H1 (cell line): ENCODE measurements at regions not wholly inside any gene's neighbourhood (a gene's known extent, or its start where the extent isn't known, plus 50 kb on each side); places are given as distances from the start of the nearest gene placed in this dataset.
A peak's percentile ranks its signal among the peaks of the same experiment; 100 is the strongest.

Experiments
- CTCF ChIA-PET: fragments of 300-600 bp; sonication (Branson Sonifier 250); formaldehyde crosslinking; loops from one replicate; lab custom pipeline; 2021; ENCODE audit not compliant: partially characterized antibody; lab: Charles Lee
- POLR2A ChIA-PET: fragments of 300-600 bp; sonication (Branson Sonifier 250); formaldehyde crosslinking; loops from one replicate; lab custom pipeline; 2021; ENCODE audit warnings: inconsistent platforms; ENCODE audit not compliant: partially characterized antibody; lab: Charles Lee
- DNase-seq, 2 experiments: peaks; one replicate each; pipeline versions ENCODE4 v3.0.0 to v3.0.0-alpha.2; 2010 to 2022; ENCODE audit warnings: low spot score in 2 of 2, low read depth in 1 of 2, mixed read lengths in 1 of 2
- FAIRE-seq: peaks from 2 replicates; lab custom pipeline; 2011; peaks lifted over from hg19 to GRCh38; lab: Jason Lieb, UNC
- H2AFZ ChIP-seq: 2 replicates; pipeline ENCODE4 v1.8.1; 2012; ENCODE audit warnings: low read length, inconsistent platforms
- H2AK5ac ChIP-seq: 2 replicates; pipeline ENCODE4 v1.6.1; 2013; ENCODE audit warnings: low read depth, low read length
- H2BK120ac ChIP-seq: replicated peaks from 2 replicates; pipeline ENCODE3; 2013; ENCODE audit warnings: low read depth, low read length, inconsistent platforms
- H2BK12ac ChIP-seq: 2 replicates; pipeline ENCODE4 v1.6.1; 2013; ENCODE audit warnings: low read depth, low read length
- H2BK15ac ChIP-seq: 2 replicates; pipeline ENCODE4 v1.6.1; 2013; ENCODE audit warnings: low read length
- H2BK20ac ChIP-seq: 2 replicates; pipeline ENCODE4 v1.6.1; 2013; ENCODE audit warnings: low read length
- H2BK5ac ChIP-seq: 2 replicates; pipeline ENCODE4 v1.6.1; 2013; ENCODE audit warnings: low read depth, low read length
- H3K14ac ChIP-seq: 2 replicates; pipeline ENCODE4 v1.6.1; 2013; ENCODE audit warnings: inconsistent platforms; ENCODE audit not compliant: insufficient read length
- H3K18ac ChIP-seq: 2 replicates; pipeline ENCODE4 v1.6.1; 2013; ENCODE audit warnings: low read length; ENCODE audit errors: extremely low read depth
- H3K23ac ChIP-seq: 2 replicates; pipeline ENCODE4 v1.6.1; 2013; ENCODE audit warnings: inconsistent platforms; ENCODE audit not compliant: insufficient read length
- H3K23me2 ChIP-seq: 2 replicates; pipeline ENCODE4 v1.6.1; 2013; ENCODE audit warnings: low read depth, low read length
- H3K27ac ChIP-seq: 2 replicates; pipeline ENCODE4 v1.6.1; 2011; ENCODE audit warnings: low read depth, low read length, inconsistent platforms
- H3K27me3 ChIP-seq, 4 experiments: replicated peaks in 1 of 4; 1 replicate in 1 of 4; 2 replicates in 3 of 4; pipeline versions ENCODE4 v1.6.1 to v1.8.1; 2011 to 2013; ENCODE audit warnings: low read length in 3 of 4, mild to moderate bottlenecking in 3 of 4, inconsistent platforms in 2 of 4, mixed read lengths in 2 of 4, moderate library complexity in 1 of 4; ENCODE audit not compliant: control insufficient read depth in 3 of 4, insufficient read depth in 3 of 4; ENCODE audit errors: extremely low read depth in 1 of 4
- H3K36me3 ChIP-seq, 4 experiments: 2 replicates each; pipeline versions ENCODE4 v1.6.1 to v1.8.1; 2011 to 2013; ENCODE audit warnings: mild to moderate bottlenecking in 4 of 4, low read length in 3 of 4, moderate library complexity in 2 of 4, control low read depth in 1 of 4, inconsistent platforms in 1 of 4; ENCODE audit not compliant: insufficient read depth in 4 of 4, control insufficient read depth in 2 of 4
- H3K4ac ChIP-seq: replicated peaks from 2 replicates; pipeline ENCODE3; 2013; ENCODE audit warnings: low read length, low read depth, mixed read lengths, inconsistent platforms; ENCODE audit not compliant: insufficient read length
- H3K4me1 ChIP-seq, 4 experiments: replicated peaks in 1 of 4; 1 replicate in 1 of 4; 2 replicates in 3 of 4; pipeline versions ENCODE4 v1.6.1 to v1.8.1; 2011 to 2013; ENCODE audit warnings: low read length in 3 of 4, inconsistent platforms in 2 of 4, mixed read lengths in 1 of 4; ENCODE audit not compliant: insufficient read depth in 4 of 4, control insufficient read depth in 3 of 4
- H3K4me2 ChIP-seq, 2 experiments: 2 replicates each; pipeline versions ENCODE4 v1.6.1 to v1.8.1; 2011 to 2013; ENCODE audit warnings: low read depth in 2 of 2, low read length in 2 of 2, control low read depth in 1 of 2, inconsistent platforms in 1 of 2, mild to moderate bottlenecking in 1 of 2; ENCODE audit not compliant: insufficient read depth in 1 of 2
- H3K4me3 ChIP-seq, 4 experiments: fragments of 200-600, 300-600 bp in 1 of 4; sonication (generic), shearing (Covaris generic), sonication (Bioruptor Twin) in 1 of 4; 2 replicates each; pipeline versions ENCODE4 v1.5.1 to v1.8.1; 2011 to 2016; ENCODE audit warnings: low read length in 4 of 4, low read depth in 3 of 4, control low read depth in 2 of 4, inconsistent platforms in 2 of 4, mild to moderate bottlenecking in 2 of 4, mixed read lengths in 1 of 4, moderate library complexity in 1 of 4; ENCODE audit not compliant: insufficient read depth in 2 of 4; ENCODE audit errors: extremely low read depth in 1 of 4
- H3K56ac ChIP-seq: replicated peaks from 2 replicates; pipeline ENCODE3; 2013; ENCODE audit warnings: low read depth, mild to moderate bottlenecking, mixed read lengths, low read length, inconsistent platforms; ENCODE audit not compliant: insufficient read length
- H3K79me1 ChIP-seq: 2 replicates; pipeline ENCODE4 v1.6.1; 2013; ENCODE audit warnings: low read depth, low read length, control low read depth
- H3K79me2 ChIP-seq, 2 experiments: 2 replicates each; pipeline versions ENCODE4 v1.6.1 to v1.8.1; 2012 to 2013; ENCODE audit warnings: low read length in 2 of 2, mild to moderate bottlenecking in 2 of 2, inconsistent platforms in 1 of 2; ENCODE audit not compliant: insufficient read depth in 2 of 2, control insufficient read depth in 1 of 2
- H3K9ac ChIP-seq, 4 experiments: replicated peaks in 1 of 4; 1 replicate in 1 of 4; 2 replicates in 3 of 4; pipeline versions ENCODE4 v1.6.1 to v1.8.1; 2011 to 2013; ENCODE audit warnings: low read depth in 3 of 4, low read length in 3 of 4, control low read depth in 2 of 4, mild to moderate bottlenecking in 2 of 4, moderate library complexity in 2 of 4, inconsistent platforms in 1 of 4; ENCODE audit errors: extremely low read depth in 1 of 4
- H3K9me3 ChIP-seq, 2 experiments: 2 replicates each; pipeline versions ENCODE4 v1.6.1 to v1.8.1; 2012 to 2013; ENCODE audit warnings: mild to moderate bottlenecking in 2 of 2, moderate library complexity in 2 of 2, control low read depth in 1 of 2, inconsistent platforms in 1 of 2, low read depth in 1 of 2, low read length in 1 of 2, mixed read lengths in 1 of 2; ENCODE audit not compliant: insufficient read depth in 2 of 2
- H4K20me1 ChIP-seq, 2 experiments: replicated peaks in 1 of 2; 2 replicates each; pipeline versions ENCODE3 to v1.8.1; 2011 to 2013; ENCODE audit warnings: inconsistent platforms in 2 of 2, low read length in 2 of 2, mild to moderate bottlenecking in 1 of 2; ENCODE audit not compliant: insufficient read depth in 2 of 2, control insufficient read depth in 1 of 2
- H4K5ac ChIP-seq: 2 replicates; pipeline ENCODE4 v1.6.1; 2013; ENCODE audit warnings: low read length, low read depth, mixed read lengths, inconsistent platforms; ENCODE audit not compliant: insufficient read length
- H4K8ac ChIP-seq: 2 replicates; pipeline ENCODE4 v1.8.0; 2013; ENCODE audit warnings: mild to moderate bottlenecking, moderate library complexity, low read length, inconsistent platforms; ENCODE audit not compliant: insufficient read depth; ENCODE audit errors: extremely low read depth
- H4K91ac ChIP-seq: replicated peaks from 2 replicates; pipeline ENCODE3; 2013; ENCODE audit warnings: low read length, mixed read lengths, inconsistent platforms; ENCODE audit not compliant: insufficient read length
- BACH1 ChIP-seq: IDR thresholded peaks from 2 replicates; pipeline ENCODE4 v1.6.1; 2012; ENCODE audit warnings: low read length, improper control_type of control experiment
- CHD2 ChIP-seq: IDR thresholded peaks from 2 replicates; pipeline ENCODE4 v1.6.1; 2012; ENCODE audit warnings: low read length, improper control_type of control experiment
- CREB1 ChIP-seq: IDR thresholded peaks from 2 replicates; pipeline ENCODE4 v1.6.1; 2012; ENCODE audit warnings: inconsistent platforms
- CTBP2 ChIP-seq: IDR thresholded peaks from 2 replicates; pipeline ENCODE4 v1.7.0; 2011; ENCODE audit warnings: borderline replicate concordance, mild to moderate bottlenecking, moderate library complexity, mixed read lengths, low read length; ENCODE audit not compliant: insufficient read depth, insufficient read length
- CTCF ChIP-seq, 3 experiments: IDR thresholded peaks; 1 replicate in 2 of 3; 2 replicates in 1 of 3; pipeline versions ENCODE4 v1.5.1 to v1.6.1; 2011; ENCODE audit warnings: low read length in 3 of 3, mild to moderate bottlenecking in 3 of 3, inconsistent platforms in 2 of 3, low read depth in 1 of 3, moderate library complexity in 1 of 3; ENCODE audit not compliant: insufficient read depth in 1 of 3; ENCODE audit errors: control extremely low read depth in 1 of 3
- FOSL1 ChIP-seq: IDR thresholded peaks from 2 replicates; pipeline ENCODE4 v1.6.1; 2011; ENCODE audit warnings: mild to moderate bottlenecking, low read depth, low read length, moderate library complexity; ENCODE audit not compliant: insufficient read depth
- JUND ChIP-seq: IDR thresholded peaks from 2 replicates; pipeline ENCODE4 v1.6.1; 2011; ENCODE audit warnings: mild to moderate bottlenecking, improper control_type of control experiment, low read length
- POU5F1 ChIP-seq: IDR thresholded peaks from 2 replicates; pipeline ENCODE4 v1.6.1; 2011; ENCODE audit warnings: low read depth, mild to moderate bottlenecking, low read length, moderate library complexity
- SP2 ChIP-seq: IDR thresholded peaks from 2 replicates; pipeline ENCODE4 v1.6.1; 2012; ENCODE audit warnings: mild to moderate bottlenecking, low read length, inconsistent platforms
- TAF7 ChIP-seq: optimal IDR thresholded peaks from 2 replicates; pipeline ENCODE3; 2011; ENCODE audit warnings: low read depth, mild to moderate bottlenecking, inconsistent platforms, low read length, moderate library complexity, borderline replicate concordance
- TCF12 ChIP-seq: IDR thresholded peaks from 2 replicates; pipeline ENCODE4 v1.6.1; 2011; ENCODE audit warnings: low read depth, mild to moderate bottlenecking, low read length
- USF2 ChIP-seq: IDR thresholded peaks from 2 replicates; pipeline ENCODE4 v1.6.1; 2011; ENCODE audit warnings: low read length, improper control_type of control experiment
- WGBS, 2 experiments: shearing (Covaris generic) in 1 of 2; methylation state at CpG; one replicate each; pipeline versions ENCODE4 v1.1.6 to v1.1.7; 2013 to 2015; ENCODE audit warnings: low lambda C conversion rate in 2 of 2, mixed read lengths in 2 of 2, inconsistent platforms in 1 of 2, low coverage in 1 of 2, missing lambda C conversion rate in 1 of 2; ENCODE audit not compliant: insufficient replicate concordance in 2 of 2, insufficient coverage in 1 of 2, insufficient read length in 1 of 2; ENCODE audit errors: extremely low coverage in 1 of 2, missing lambda C conversion rate in 1 of 2; 5-methylcytosine and 5-hydroxymethylcytosine counted together

- H3K56ac ChIP-seq, result no peak overlapping the region
- no peak overlapping the region for H2AK5ac ChIP-seq
- POLR2A ChIA-PET, result no interaction called here
- DNase-seq (no peak), FAIRE-seq (no peak)
- H2AFZ ChIP-seq, result no peak overlapping the region
- no peaks in the 10 kb centered on the region for H3K9me3 ChIP-seq
- H3K4me2 ChIP-seq, result no peak overlapping the region
- H3K9ac ChIP-seq, result no peak overlapping the region
- 0 out of 2 replicates have a peak overlapping the region, but pooled peaks have one; percentile 17 for H2BK20ac ChIP-seq
- no peak overlapping the region for H2BK120ac ChIP-seq
- H3K27ac ChIP-seq, result no peak overlapping the region
- H2BK12ac ChIP-seq, result no peak overlapping the region
- WGBS, 2 experiments, result 93% methylated on average over 13 of the region's 13 CpGs; no CpG with 5 or more reads in 1 of the 2 experiments
- CTCF ChIA-PET, result interaction anchor here (1.7 to 13.7 kb wide), 3 partner anchors 95 to 168 kb away, joined by 5 to 192 read pairs (median 7); no protein-coding TSS in a partner anchor
- H3K14ac ChIP-seq, result no peak overlapping the region
- no peaks in the 10 kb centered on the region for H3K36me3 ChIP-seq
- no peak overlapping the region for H2BK15ac ChIP-seq
- H3K4ac ChIP-seq, result no peak overlapping the region
- no peaks in the 10 kb centered on the region for H3K79me1 ChIP-seq
- H3K23me2 ChIP-seq, result no peaks in the 10 kb centered on the region
- no peak overlapping the region for H2BK5ac ChIP-seq
- H3K4me1 ChIP-seq, result peaks cover 5 to 17% (median 13%) of the 10 kb centered on the region in 4 experiments; a peak in 6 of 7 replicates
- H3K79me2 ChIP-seq, result no peaks in the 10 kb centered on the region
- no peak overlapping the region for H3K18ac ChIP-seq
- no peaks in the 10 kb centered on the region for H3K27me3 ChIP-seq
- H4K91ac ChIP-seq, result peak overlapping the region; percentile 17
- no peak overlapping the region for H3K23ac ChIP-seq
- no peaks in the 10 kb centered on the region for H4K20me1 ChIP-seq
- H4K5ac ChIP-seq, result no peak overlapping the region
- no peak overlapping the region; the same call in 1 of the 2 replicates for H4K8ac ChIP-seq
- no peak overlapping the region for H3K4me3 ChIP-seq
- TF ChIP-seq FOSL1 (no peak), TCF12 (no peak), POU5F1 (no peak), BACH1 (no peak), CHD2 (no peak), USF2 (no peak), CTCF (IDR thresholded peaks at IDR 0.05; ENCODE audit: control extremely low read depth in 1 of 3, insufficient read depth in 1 of 3, low read depth in 1 of 3, low read length in 3 of 3) (no peak), TAF7 (no peak), CTBP2 (no peak), CREB1 (no peak), JUND (no peak), SP2 (no peak)
Observed at GRCh38 chr5:168214886-168215285, 76.6 kb upstream of the WWC1 start.
